ENCODE measurements at regions not wholly inside any gene's neighbourhood (a gene's known extent, or its start where the extent isn't known, plus 50 kb on each side); places are given as distances from the start of the nearest gene placed in this dataset.
A peak's percentile ranks its signal among the peaks of the same experiment; 100 is the strongest.

DNA sequence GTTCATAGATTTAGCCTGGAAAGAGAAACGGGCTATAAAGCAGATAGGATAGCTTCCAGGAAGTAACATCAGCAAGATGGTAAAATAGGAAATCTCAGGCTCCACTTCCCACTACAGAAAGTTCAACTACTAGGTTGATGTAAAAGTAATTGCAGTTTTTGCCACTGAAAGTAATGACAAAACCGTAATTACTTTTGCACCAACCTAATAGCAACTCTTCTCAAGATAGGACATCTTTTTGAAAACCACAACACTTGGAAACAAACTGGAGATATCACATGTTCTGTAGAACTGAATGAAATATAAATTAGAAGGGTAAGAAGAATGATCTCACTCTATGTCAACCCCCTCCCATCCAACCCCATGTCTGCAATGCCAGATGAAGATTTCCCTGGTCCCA, 1154.3 kb downstream of the BCL11A start:
- no peak for DNase-seq
- H3K36me3 Mint-ChIP-seq: peaks cover 7 to 10% of the 10 kb centered on the region in 2 donors
- H3K27me3 Mint-ChIP-seq: no peaks in the 10 kb centered on the region
- peaks cover 0 to 4% (median 0%) of the 10 kb centered on the region in 3 donors for H3K4me1 Mint-ChIP-seq
- no peak overlapping the region for H3K27ac Mint-ChIP-seq
- ATAC-seq (ENCODE audit: low read depth in 2 of 2): no peak
- no peak overlapping the region for H3K4me3 Mint-ChIP-seq
- peaks cover 0 to 24% (median 16%) of the 10 kb centered on the region in 7 donors for H3K9me3 Mint-ChIP-seq

- H3K27ac Mint-ChIP-seq: no peak overlapping the region
These were observed 1155.4 kb downstream of the BCL11A start for GRCh38 chr2:59398081-59398480.

GRCh38 chr2:59395119-59395518, 1154.0 kb upstream of the FANCL start:
- H3K27ac Mint-ChIP-seq: no peak overlapping the region
- no peaks in the 10 kb centered on the region for H3K27me3 Mint-ChIP-seq
- no peak overlapping the region for H3K4me3 Mint-ChIP-seq
- H3K4me1 Mint-ChIP-seq: peaks cover 0 to 4% (median 0%) of the 10 kb centered on the region in 3 donors
- H3K9me3 Mint-ChIP-seq: peaks cover 0 to 19% (median 8%) of the 10 kb centered on the region in 7 donors
- ATAC-seq (ENCODE audit: low read depth in 2 of 2) (no peak), DNase-seq (no peak)
- H3K36me3 Mint-ChIP-seq: peaks cover 0 to 5% of the 10 kb centered on the region in 2 donors

More at GRCh38 chr2:59398081-59398480, 1155.4 kb downstream of the BCL11A start:
- DNase-seq: no peak
- no peak for ATAC-seq (ENCODE audit: low read depth in 2 of 2)
- Mint-ChIP-seq H3K4me1 (peaks cover 0 to 4% (median 0%) of the 10 kb centered on the region in 3 donors), H3K4me3 (peak overlapping the region in 1 of 8 donors; percentile 18), H3K9me3 (peaks cover 0 to 20% (median 9%) of the 10 kb centered on the region in 7 donors), H3K36me3 (peaks cover 5 to 6% of the 10 kb centered on the region in 2 donors), H3K27me3 (no peaks in the 10 kb centered on the region)

DNA sequence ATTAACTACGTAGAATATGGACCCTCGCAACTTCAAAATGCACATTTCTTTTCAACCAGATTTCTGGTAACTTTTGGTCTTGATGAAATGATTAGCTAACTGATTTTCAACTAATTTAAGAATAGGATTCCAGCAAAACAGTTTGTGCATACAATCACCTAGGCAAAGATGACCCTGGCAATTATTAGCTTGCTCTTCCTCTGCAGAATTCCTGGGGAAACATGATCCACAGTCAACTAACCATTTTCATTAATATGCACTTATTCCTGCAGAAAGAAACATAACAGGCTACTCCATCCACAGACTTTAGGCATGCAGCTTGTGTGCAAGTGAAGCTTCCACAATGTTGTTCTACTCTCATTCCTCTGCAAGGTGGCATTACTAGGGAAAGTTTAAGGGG, 1150.8 kb upstream of the FANCL start:
- no peak overlapping the region for H3K27ac Mint-ChIP-seq
- DNase-seq (no peak), ATAC-seq (ENCODE audit: low read depth in 2 of 2) (no peak)
- H3K4me1 Mint-ChIP-seq: no peaks in the 10 kb centered on the region
- H3K9me3 Mint-ChIP-seq: peaks cover 0 to 19% (median 8%) of the 10 kb centered on the region in 7 donors
- peaks cover 0 to 5% of the 10 kb centered on the region in 2 donors for H3K36me3 Mint-ChIP-seq
- H3K27me3 Mint-ChIP-seq: no peaks in the 10 kb centered on the region
- H3K4me3 Mint-ChIP-seq: no peak overlapping the region

GRCh38 chr2:59390581-59390980, 1149.5 kb upstream of the FANCL start:
- H3K27ac Mint-ChIP-seq: no peak overlapping the region
- ATAC-seq (ENCODE audit: low read depth in 2 of 2) (no peak), DNase-seq (no peak)
- no peaks in the 10 kb centered on the region for H3K27me3 Mint-ChIP-seq
- no peaks in the 10 kb centered on the region for H3K4me1 Mint-ChIP-seq
- H3K9me3 Mint-ChIP-seq: peaks cover 0 to 19% (median 8%) of the 10 kb centered on the region in 7 donors
- H3K36me3 Mint-ChIP-seq: peaks cover 0 to 5% of the 10 kb centered on the region in 2 donors
- no peak overlapping the region for H3K4me3 Mint-ChIP-seq

DNA sequence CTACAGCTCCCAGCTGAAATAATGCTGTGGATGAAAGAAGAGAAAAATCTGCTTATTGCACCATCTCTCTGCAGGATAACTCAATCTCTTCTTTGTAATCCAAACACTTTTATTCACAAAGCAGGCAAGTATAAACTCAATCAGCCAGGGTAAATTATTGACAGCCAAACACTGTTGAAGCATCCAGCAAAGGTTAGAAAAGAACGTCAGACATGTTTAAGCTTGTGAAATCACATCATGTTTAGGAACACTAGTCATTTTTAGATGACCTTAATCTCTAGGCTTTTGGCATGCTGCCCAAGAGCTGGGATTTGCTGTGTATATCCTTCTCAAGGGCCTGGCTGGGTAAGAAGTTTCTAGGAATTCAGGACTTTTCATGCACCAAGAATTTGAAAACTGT, 1148.1 kb upstream of the FANCL start:
- peaks cover 0 to 5% of the 10 kb centered on the region in 2 donors for H3K36me3 Mint-ChIP-seq
- H3K9me3 Mint-ChIP-seq: peaks cover 0 to 19% (median 8%) of the 10 kb centered on the region in 7 donors
- ATAC-seq (ENCODE audit: low read depth in 2 of 2) (no peak), DNase-seq (no peak)
- H3K27me3 Mint-ChIP-seq: no peaks in the 10 kb centered on the region
- H3K4me3 Mint-ChIP-seq: no peak overlapping the region
- no peaks in the 10 kb centered on the region for H3K4me1 Mint-ChIP-seq
- no peak overlapping the region for H3K27ac Mint-ChIP-seq

DNA sequence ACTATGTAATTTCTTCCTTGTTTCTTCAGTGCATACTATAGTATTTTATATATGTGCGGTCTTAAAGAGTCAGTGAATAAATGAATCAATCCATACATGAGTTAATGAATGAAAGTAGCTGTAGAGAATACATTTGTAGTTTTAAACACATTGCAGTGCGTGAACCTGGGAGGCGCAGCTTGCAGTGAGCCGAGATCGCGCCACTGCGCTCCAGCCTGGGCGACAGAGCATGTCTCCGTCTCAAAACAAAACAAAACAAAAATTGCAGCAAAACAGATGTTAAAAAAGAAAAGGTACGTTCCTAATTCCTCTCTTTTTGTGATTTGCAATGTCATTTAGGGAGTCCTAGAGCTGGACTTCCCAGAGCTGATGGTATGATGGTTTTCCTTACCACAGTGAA, 1144.8 kb upstream of the FANCL start:
- ATAC-seq (ENCODE audit: low read depth in 2 of 2) (no peak), DNase-seq (no peak)
- Mint-ChIP-seq H3K4me3 (no peak overlapping the region), H3K4me1 (no peaks in the 10 kb centered on the region), H3K36me3 (no peaks in the 10 kb centered on the region), H3K27me3 (no peaks in the 10 kb centered on the region), H3K9me3 (no peaks in the 10 kb centered on the region), H3K27ac (no peak overlapping the region)

GRCh38 chr2:59383473-59383872, 1142.3 kb upstream of the FANCL start:
- Mint-ChIP-seq H3K36me3 (no peaks in the 10 kb centered on the region), H3K4me3 (no peak overlapping the region), H3K9me3 (peaks cover 3 to 8% (median 8%) of the 10 kb centered on the region in 7 donors), H3K4me1 (no peaks in the 10 kb centered on the region), H3K27me3 (no peaks in the 10 kb centered on the region), H3K27ac (peak overlapping the region in 1 of 6 donors; percentile 30)
- ATAC-seq (ENCODE audit: low read depth in 2 of 2) (no peak), DNase-seq (no peak)

DNA sequence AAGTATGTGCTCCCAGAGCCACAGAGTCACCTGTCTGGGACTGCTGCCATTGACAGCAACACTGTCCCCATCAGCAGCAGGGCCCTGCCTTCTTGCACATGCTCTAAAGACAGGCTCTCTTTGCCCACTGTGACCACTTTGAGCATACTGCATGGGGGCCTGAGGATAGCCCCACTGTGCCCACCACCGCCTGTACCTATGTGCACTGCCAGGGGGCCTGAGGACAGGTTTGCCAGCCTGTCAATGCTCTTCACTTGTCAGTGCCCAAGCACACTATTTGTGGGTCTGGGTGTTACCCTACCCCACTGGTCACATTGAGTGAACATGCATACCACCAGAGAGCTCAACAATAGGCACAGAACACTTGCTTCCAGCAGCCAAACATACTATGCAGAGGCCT, 1137.0 kb upstream of the FANCL start:
- no peaks in the 10 kb centered on the region for H3K27me3 Mint-ChIP-seq
- H3K4me1 Mint-ChIP-seq: no peaks in the 10 kb centered on the region
- H3K36me3 Mint-ChIP-seq: no peaks in the 10 kb centered on the region
- DNase-seq (no peak), ATAC-seq (ENCODE audit: low read depth in 2 of 2) (no peak)
- H3K27ac Mint-ChIP-seq: no peak overlapping the region
- no peak overlapping the region for H3K4me3 Mint-ChIP-seq
- peaks cover 6 to 13% (median 11%) of the 10 kb centered on the region in 7 donors for H3K9me3 Mint-ChIP-seq

- no peak for ATAC-seq (ENCODE audit: low read depth in 2 of 2)
- H3K9me3 Mint-ChIP-seq: peaks cover 0 to 10% (median 4%) of the 10 kb centered on the region in 7 donors
- H3K4me3 Mint-ChIP-seq: no peak overlapping the region
These were observed 1125.2 kb upstream of the FANCL start for GRCh38 chr2:59366288-59366687.

DNA sequence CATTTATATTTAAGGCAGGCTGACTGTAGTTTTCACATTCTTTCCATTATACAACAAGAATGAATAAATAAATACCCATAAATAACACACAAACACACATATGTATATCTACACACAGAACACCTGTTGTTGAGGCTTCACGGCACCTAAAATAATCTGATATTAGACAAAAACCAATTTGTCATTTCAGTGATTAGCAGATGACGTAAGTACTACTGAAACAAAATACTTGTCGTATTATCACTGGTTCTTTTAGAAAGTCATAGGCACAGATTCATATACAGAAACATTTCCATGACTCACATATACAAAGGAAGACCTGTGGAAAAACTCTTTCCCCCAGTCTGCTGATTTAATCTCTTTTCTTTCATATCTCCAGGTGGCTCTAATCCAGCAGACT, 1113.4 kb upstream of the FANCL start:
- DNase-seq: no peak
- Mint-ChIP-seq H3K9me3 (peaks cover 0 to 13% (median 4%) of the 10 kb centered on the region in 7 donors), H3K4me1 (no peaks in the 10 kb centered on the region), H3K27ac (no peak overlapping the region), H3K36me3 (peaks cover 0 to 8% of the 10 kb centered on the region in 2 donors), H3K27me3 (no peaks in the 10 kb centered on the region), H3K4me3 (no peak overlapping the region)
- ATAC-seq (ENCODE audit: low read depth in 2 of 2): no peak

More at GRCh38 chr2:59366288-59366687, 1125.2 kb upstream of the FANCL start:
- Mint-ChIP-seq H3K27ac (no peak overlapping the region), H3K4me1 (no peaks in the 10 kb centered on the region), H3K36me3 (no peaks in the 10 kb centered on the region), H3K27me3 (no peaks in the 10 kb centered on the region)
- DNase-seq: no peak

DNA sequence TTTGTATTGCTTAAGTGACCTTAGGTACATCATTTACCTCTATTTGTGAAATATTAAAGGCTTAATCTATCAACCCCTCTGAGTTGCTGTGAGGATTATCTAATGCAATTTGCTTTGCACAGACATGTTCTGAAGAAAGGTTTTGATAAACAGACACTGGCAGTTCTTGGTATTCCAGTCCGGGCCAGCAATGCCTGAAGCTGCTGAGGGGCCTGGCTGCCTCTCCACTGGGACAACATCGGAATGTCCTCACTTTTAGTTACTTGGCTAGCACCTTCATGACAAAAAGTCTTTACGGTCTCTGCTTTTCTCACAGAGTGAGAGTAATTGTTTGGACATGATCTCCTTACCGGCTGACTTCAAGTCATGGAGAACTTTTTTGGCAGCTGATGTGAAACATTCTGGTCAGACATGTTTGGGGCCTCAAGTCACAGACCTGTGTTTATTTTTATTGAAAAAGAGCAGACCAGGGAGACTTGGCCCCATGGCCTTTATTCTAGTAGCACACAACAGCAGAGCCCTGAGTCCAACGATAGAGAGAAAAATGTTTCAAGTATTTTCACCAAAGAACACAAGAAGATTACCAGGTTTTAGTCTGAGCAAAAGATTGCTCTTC, 1112.3 kb upstream of the FANCL start:
- no peaks in the 10 kb centered on the region for H3K4me1 Mint-ChIP-seq
- peaks cover 0 to 8% of the 10 kb centered on the region in 2 donors for H3K36me3 Mint-ChIP-seq
- no peaks in the 10 kb centered on the region for H3K27me3 Mint-ChIP-seq
- peaks cover 0 to 17% (median 6%) of the 10 kb centered on the region in 7 donors for H3K9me3 Mint-ChIP-seq
- DNase-seq (no peak), ATAC-seq (ENCODE audit: low read depth in 2 of 2) (no peak)
- H3K4me3 Mint-ChIP-seq: no peak overlapping the region
- H3K27ac Mint-ChIP-seq: no peak overlapping the region

DNA sequence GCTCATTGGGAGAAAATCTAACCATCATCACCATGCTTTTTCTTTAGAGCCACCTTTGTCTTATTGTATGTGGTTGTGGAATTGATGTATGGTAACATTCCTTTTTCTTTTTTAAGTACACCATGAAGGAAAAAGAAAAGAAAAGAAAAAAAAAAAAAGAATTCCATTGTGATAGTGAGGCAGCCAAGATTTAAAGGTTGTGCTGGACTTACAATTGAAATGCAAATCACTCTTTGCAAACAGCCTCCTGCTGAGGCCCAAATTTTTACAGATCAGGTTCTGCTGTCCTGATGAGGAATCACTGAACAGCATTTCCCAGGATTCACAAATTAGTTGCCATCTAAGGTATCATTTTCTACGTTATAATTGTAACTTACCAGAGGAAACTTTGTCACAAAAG, 1101.0 kb upstream of the FANCL start:
- Mint-ChIP-seq H3K4me3 (no peak overlapping the region), H3K9me3 (no peaks in the 10 kb centered on the region), H3K4me1 (peaks cover 4 to 7% (median 6%) of the 10 kb centered on the region in 3 donors), H3K36me3 (no peaks in the 10 kb centered on the region), H3K27me3 (peaks cover 3 to 7% (median 6%) of the 10 kb centered on the region in 3 donors), H3K27ac (no peak overlapping the region)
- ATAC-seq (ENCODE audit: low read depth in 2 of 2): no peak
- DNase-seq: no peak

DNA sequence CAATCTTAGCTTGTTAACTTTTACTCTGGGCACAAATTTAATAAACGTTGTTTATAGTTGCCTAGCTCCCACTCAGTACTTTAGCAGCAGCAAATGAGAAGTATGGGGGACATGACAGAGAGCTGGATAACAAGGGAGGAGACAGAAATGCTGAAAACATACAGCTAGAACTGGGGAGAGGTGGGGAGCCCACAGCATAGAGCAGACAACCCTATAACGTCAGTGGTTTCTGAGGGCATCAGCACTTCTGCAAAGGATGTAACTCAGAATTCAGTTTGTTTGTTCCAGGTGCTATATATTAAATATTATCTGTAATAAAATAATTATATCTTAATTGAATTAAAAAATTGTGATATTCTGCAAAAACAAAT, 1098.7 kb upstream of the FANCL start:
- ATAC-seq (ENCODE audit: low read depth in 2 of 2) (no peak), DNase-seq (no peak)
- Mint-ChIP-seq H3K36me3 (no peaks in the 10 kb centered on the region), H3K27me3 (peaks cover 3 to 7% (median 6%) of the 10 kb centered on the region in 3 donors), H3K9me3 (no peaks in the 10 kb centered on the region), H3K4me3 (no peak overlapping the region), H3K4me1 (peaks cover 4 to 7% (median 6%) of the 10 kb centered on the region in 3 donors), H3K27ac (no peak overlapping the region)

Measured in naive B cell (primary cell).